Type B pancreatic cell (in vitro differentiated cells): ENCODE measurements at regions not wholly inside any gene's neighbourhood (a gene's known extent, or its start where the extent isn't known, plus 50 kb on each side); places are given as distances from the start of the nearest gene placed in this dataset.

ENCODE experiments used
- DNase-seq: peaks from one replicate; pipeline ENCODE4 v3.0.0; 2021; ENCODE audit warnings: mixed read lengths; ENCODE audit not compliant: unreplicated experiment; ENCODE audit errors: extremely low spot score
- H3K27ac Mint-ChIP-seq: 2 replicates; pipeline ENCODE4 v1.8.0; 2021; ENCODE audit warnings: mild to moderate bottlenecking, mixed read lengths
- H3K27me3 Mint-ChIP-seq: 2 replicates; pipeline ENCODE4 v1.8.0; 2021; ENCODE audit warnings: mixed read lengths
- H3K36me3 Mint-ChIP-seq: 2 replicates; pipeline ENCODE4 v1.8.0; 2021; ENCODE audit warnings: mixed read lengths
- H3K4me1 Mint-ChIP-seq: one replicate; pipeline ENCODE4 v1.8.0; 2021; ENCODE audit warnings: mixed read lengths; ENCODE audit not compliant: unreplicated experiment
- H3K4me3 Mint-ChIP-seq: 2 replicates; pipeline ENCODE4 v1.8.0; 2021; ENCODE audit warnings: mild to moderate bottlenecking, mixed read lengths
- H3K9me3 Mint-ChIP-seq: 2 replicates; pipeline ENCODE4 v1.8.0; 2021; ENCODE audit warnings: mixed read lengths
- CTCF ChIP-seq: fragments of 200-600 bp; sonication (generic); conservative IDR thresholded peaks from 2 replicates; pipeline ENCODE4 v1.5.0; 2021; ENCODE audit warnings: antibody characterized with exemption, mild to moderate bottlenecking

- no peaks in the 10 kb centered on the region for H3K36me3 Mint-ChIP-seq
- H3K27me3 Mint-ChIP-seq = peaks cover 8% of the 10 kb centered on the region
- no peak for TF ChIP-seq CTCF
- H3K4me3 Mint-ChIP-seq = no peak overlapping the region
- DNase-seq = no peak
- H3K27ac Mint-ChIP-seq = no peak overlapping the region
- H3K9me3 Mint-ChIP-seq = peaks cover 9% of the 10 kb centered on the region
- H3K4me1 Mint-ChIP-seq = no peaks in the 10 kb centered on the region
Measured at GRCh38 chr7:13307040-13307439, 619.6 kb downstream of the ARL4A start.

GRCh38 chr7:13308423-13308822 is 621.0 kb downstream of the ARL4A start:
- Mint-ChIP-seq H3K9me3 (peaks cover 13% of the 10 kb centered on the region), H3K4me3 (no peak overlapping the region), H3K36me3 (no peaks in the 10 kb centered on the region), H3K27ac (no peak overlapping the region), H3K4me1 (no peaks in the 10 kb centered on the region), H3K27me3 (peaks cover 8% of the 10 kb centered on the region)
- DNase-seq = no peak
- TF ChIP-seq CTCF = no peak

GRCh38 chr7:13309535-13309934 is 622.1 kb downstream of the ARL4A start:
- TF ChIP-seq CTCF = peak; percentile 15
- Mint-ChIP-seq H3K27me3 (peaks cover 7% of the 10 kb centered on the region), H3K27ac (no peak overlapping the region), H3K9me3 (peaks cover 13% of the 10 kb centered on the region), H3K4me3 (no peak overlapping the region), H3K4me1 (no peaks in the 10 kb centered on the region), H3K36me3 (no peaks in the 10 kb centered on the region)
- no peak for DNase-seq

GRCh38 chr7:13312307-13312706 is 624.9 kb downstream of the ARL4A start:
- no peaks in the 10 kb centered on the region for H3K36me3 Mint-ChIP-seq
- no peak for TF ChIP-seq CTCF
- H3K27ac Mint-ChIP-seq = no peak overlapping the region
- H3K4me3 Mint-ChIP-seq = no peak overlapping the region
- no peak for DNase-seq
- H3K27me3 Mint-ChIP-seq = no peaks in the 10 kb centered on the region
- no peaks in the 10 kb centered on the region for H3K4me1 Mint-ChIP-seq
- H3K9me3 Mint-ChIP-seq = peaks cover 13% of the 10 kb centered on the region

- H3K27me3 Mint-ChIP-seq = no peaks in the 10 kb centered on the region
- no peak overlapping the region for H3K4me3 Mint-ChIP-seq
- peaks cover 3% of the 10 kb centered on the region for H3K9me3 Mint-ChIP-seq
- no peak for TF ChIP-seq CTCF
- H3K4me1 Mint-ChIP-seq = peaks cover 4% of the 10 kb centered on the region
- no peaks in the 10 kb centered on the region for H3K36me3 Mint-ChIP-seq
- no peak overlapping the region for H3K27ac Mint-ChIP-seq
- no peak for DNase-seq
Measured at GRCh38 chr7:13320333-13320732, 632.9 kb downstream of the ARL4A start.

GRCh38 chr7:13321316-13321715 is 633.9 kb downstream of the ARL4A start:
- Mint-ChIP-seq H3K4me1 (peaks cover 4% of the 10 kb centered on the region), H3K27me3 (no peaks in the 10 kb centered on the region), H3K9me3 (peaks cover 4% of the 10 kb centered on the region), H3K27ac (no peak overlapping the region), H3K36me3 (no peaks in the 10 kb centered on the region), H3K4me3 (no peak overlapping the region)
- no peak for DNase-seq
- no peak for TF ChIP-seq CTCF
